ENCODE measurements at regions not wholly inside any gene's neighbourhood (a gene's known extent, or its start where the extent isn't known, plus 50 kb on each side); places are given as distances from the start of the nearest gene placed in this dataset.

- Histone ChIP-seq H3K9me3 (ENCODE audit: control insufficient read depth in 1 of 2, low read length in 2 of 2) (no peaks in the 10 kb centered on the region), H3K4me1 (ENCODE audit: control insufficient read depth in 1 of 2, insufficient read depth in 2 of 2, low read length in 2 of 2) (no peaks in the 10 kb centered on the region), H3K36me3 (ENCODE audit: control insufficient read depth in 1 of 2, insufficient read depth in 2 of 2, low read length in 2 of 2) (no peaks in the 10 kb centered on the region), H3K4me3 (ENCODE audit: low read depth in 1 of 2, low read length in 2 of 2) (no peak overlapping the region), H3K27ac (ENCODE audit: low read length) (no peak overlapping the region), H3K27me3 (ENCODE audit: low read depth, low read length) (no peaks in the 10 kb centered on the region)
Measured at GRCh38 chr6:134866563-134866962, 83.3 kb downstream of the ALDH8A1 start.

- H3K36me3 ChIP-seq (ENCODE audit: control insufficient read depth in 1 of 2, insufficient read depth in 2 of 2, low read length in 2 of 2), result no peaks in the 10 kb centered on the region
- H3K4me3 ChIP-seq (ENCODE audit: low read depth in 1 of 2, low read length in 2 of 2), result no peak overlapping the region
- H3K9me3 ChIP-seq (ENCODE audit: control insufficient read depth in 1 of 2, low read length in 2 of 2), result no peaks in the 10 kb centered on the region
- no peak overlapping the region for H3K27ac ChIP-seq (ENCODE audit: low read length)
- H3K27me3 ChIP-seq (ENCODE audit: low read depth, low read length), result no peaks in the 10 kb centered on the region
- no peaks in the 10 kb centered on the region for H3K4me1 ChIP-seq (ENCODE audit: control insufficient read depth in 1 of 2, insufficient read depth in 2 of 2, low read length in 2 of 2)
Measured at GRCh38 chr6:134864558-134864957, 85.3 kb downstream of the ALDH8A1 start.

- no peaks in the 10 kb centered on the region for H3K4me1 ChIP-seq (ENCODE audit: control insufficient read depth in 1 of 2, insufficient read depth in 2 of 2, low read length in 2 of 2)
- no peak overlapping the region for H3K4me3 ChIP-seq (ENCODE audit: low read depth in 1 of 2, low read length in 2 of 2)
- H3K27ac ChIP-seq (ENCODE audit: low read length), result no peak overlapping the region
- no peaks in the 10 kb centered on the region for H3K27me3 ChIP-seq (ENCODE audit: low read depth, low read length)
- H3K36me3 ChIP-seq (ENCODE audit: control insufficient read depth in 1 of 2, insufficient read depth in 2 of 2, low read length in 2 of 2), result no peaks in the 10 kb centered on the region
- H3K9me3 ChIP-seq (ENCODE audit: control insufficient read depth in 1 of 2, low read length in 2 of 2), result no peaks in the 10 kb centered on the region
Measured at GRCh38 chr6:134863763-134864510, 86.0 kb downstream of the ALDH8A1 start.

GRCh38 chr6:134854366-134854765 lies 95.5 kb downstream of the ALDH8A1 start:
- Histone ChIP-seq H3K27me3 (ENCODE audit: low read depth, low read length) (no peaks in the 10 kb centered on the region), H3K27ac (ENCODE audit: low read length) (no peak overlapping the region), H3K4me3 (ENCODE audit: low read depth in 1 of 2, low read length in 2 of 2) (no peak overlapping the region)

GRCh38 chr6:134853111-134854055 lies 96.5 kb downstream of the ALDH8A1 start:
- no peak overlapping the region for H3K27ac ChIP-seq (ENCODE audit: low read length)
- no peaks in the 10 kb centered on the region for H3K36me3 ChIP-seq (ENCODE audit: control insufficient read depth in 1 of 2, insufficient read depth in 2 of 2, low read length in 2 of 2)
- no peak overlapping the region for H3K4me3 ChIP-seq (ENCODE audit: low read depth in 1 of 2, low read length in 2 of 2)
- H3K4me1 ChIP-seq (ENCODE audit: control insufficient read depth in 1 of 2, insufficient read depth in 2 of 2, low read length in 2 of 2), result no peaks in the 10 kb centered on the region
- no peaks in the 10 kb centered on the region for H3K9me3 ChIP-seq (ENCODE audit: control insufficient read depth in 1 of 2, low read length in 2 of 2)
- no peaks in the 10 kb centered on the region for H3K27me3 ChIP-seq (ENCODE audit: low read depth, low read length)

More at GRCh38 chr6:134854366-134854765, 95.5 kb downstream of the ALDH8A1 start:
- H3K4me1 ChIP-seq (ENCODE audit: control insufficient read depth in 1 of 2, insufficient read depth in 2 of 2, low read length in 2 of 2), result no peaks in the 10 kb centered on the region
- H3K36me3 ChIP-seq (ENCODE audit: control insufficient read depth in 1 of 2, insufficient read depth in 2 of 2, low read length in 2 of 2), result no peaks in the 10 kb centered on the region
- no peaks in the 10 kb centered on the region for H3K9me3 ChIP-seq (ENCODE audit: control insufficient read depth in 1 of 2, low read length in 2 of 2)

GRCh38 chr6:134851548-134851947 lies 98.4 kb downstream of the ALDH8A1 start:
- H3K4me3 ChIP-seq (ENCODE audit: low read depth in 1 of 2, low read length in 2 of 2), result no peak overlapping the region
- no peaks in the 10 kb centered on the region for H3K27me3 ChIP-seq (ENCODE audit: low read depth, low read length)
- H3K9me3 ChIP-seq (ENCODE audit: control insufficient read depth in 1 of 2, low read length in 2 of 2), result no peaks in the 10 kb centered on the region
- H3K4me1 ChIP-seq (ENCODE audit: control insufficient read depth in 1 of 2, insufficient read depth in 2 of 2, low read length in 2 of 2), result no peaks in the 10 kb centered on the region
- H3K27ac ChIP-seq (ENCODE audit: low read length), result no peak overlapping the region
- H3K36me3 ChIP-seq (ENCODE audit: control insufficient read depth in 1 of 2, insufficient read depth in 2 of 2, low read length in 2 of 2), result no peaks in the 10 kb centered on the region

- H3K9me3 ChIP-seq (ENCODE audit: control insufficient read depth in 1 of 2, low read length in 2 of 2), result no peaks in the 10 kb centered on the region
- H3K4me3 ChIP-seq (ENCODE audit: low read depth in 1 of 2, low read length in 2 of 2), result no peak overlapping the region
- H3K27ac ChIP-seq (ENCODE audit: low read length), result no peak overlapping the region
- H3K27me3 ChIP-seq (ENCODE audit: low read depth, low read length), result no peaks in the 10 kb centered on the region
- H3K4me1 ChIP-seq (ENCODE audit: control insufficient read depth in 1 of 2, insufficient read depth in 2 of 2, low read length in 2 of 2), result no peaks in the 10 kb centered on the region
- no peaks in the 10 kb centered on the region for H3K36me3 ChIP-seq (ENCODE audit: control insufficient read depth in 1 of 2, insufficient read depth in 2 of 2, low read length in 2 of 2)
Measured at GRCh38 chr6:134850721-134851305, 99.1 kb downstream of the ALDH8A1 start.

GRCh38 chr6:134849920-134850447 lies 99.9 kb downstream of the ALDH8A1 start:
- Histone ChIP-seq H3K27me3 (ENCODE audit: low read depth, low read length) (no peaks in the 10 kb centered on the region), H3K4me1 (ENCODE audit: control insufficient read depth in 1 of 2, insufficient read depth in 2 of 2, low read length in 2 of 2) (no peaks in the 10 kb centered on the region), H3K9me3 (ENCODE audit: control insufficient read depth in 1 of 2, low read length in 2 of 2) (no peaks in the 10 kb centered on the region), H3K36me3 (ENCODE audit: control insufficient read depth in 1 of 2, insufficient read depth in 2 of 2, low read length in 2 of 2) (no peaks in the 10 kb centered on the region), H3K27ac (ENCODE audit: low read length) (no peak overlapping the region), H3K4me3 (ENCODE audit: low read depth in 1 of 2, low read length in 2 of 2) (no peak overlapping the region)

GRCh38 chr6:134848076-134848475 lies 101.8 kb downstream of the ALDH8A1 start:
- no peaks in the 10 kb centered on the region for H3K27me3 ChIP-seq (ENCODE audit: low read depth, low read length)
- H3K27ac ChIP-seq (ENCODE audit: low read length), result no peak overlapping the region
- no peaks in the 10 kb centered on the region for H3K9me3 ChIP-seq (ENCODE audit: control insufficient read depth in 1 of 2, low read length in 2 of 2)
- no peaks in the 10 kb centered on the region for H3K4me1 ChIP-seq (ENCODE audit: control insufficient read depth in 1 of 2, insufficient read depth in 2 of 2, low read length in 2 of 2)
- H3K4me3 ChIP-seq (ENCODE audit: low read depth in 1 of 2, low read length in 2 of 2), result no peak overlapping the region
- no peaks in the 10 kb centered on the region for H3K36me3 ChIP-seq (ENCODE audit: control insufficient read depth in 1 of 2, insufficient read depth in 2 of 2, low read length in 2 of 2)

GRCh38 chr6:134846865-134847264 lies 103.0 kb downstream of the ALDH8A1 start:
- Histone ChIP-seq H3K27ac (ENCODE audit: low read length) (no peak overlapping the region), H3K4me1 (ENCODE audit: control insufficient read depth in 1 of 2, insufficient read depth in 2 of 2, low read length in 2 of 2) (no peaks in the 10 kb centered on the region), H3K9me3 (ENCODE audit: control insufficient read depth in 1 of 2, low read length in 2 of 2) (no peaks in the 10 kb centered on the region), H3K36me3 (ENCODE audit: control insufficient read depth in 1 of 2, insufficient read depth in 2 of 2, low read length in 2 of 2) (no peaks in the 10 kb centered on the region), H3K27me3 (ENCODE audit: low read depth, low read length) (no peaks in the 10 kb centered on the region), H3K4me3 (ENCODE audit: low read depth in 1 of 2, low read length in 2 of 2) (no peak overlapping the region)

- no peak overlapping the region for H3K4me3 ChIP-seq (ENCODE audit: low read depth in 1 of 2, low read length in 2 of 2)
- H3K9me3 ChIP-seq (ENCODE audit: control insufficient read depth in 1 of 2, low read length in 2 of 2), result no peaks in the 10 kb centered on the region
- H3K27me3 ChIP-seq (ENCODE audit: low read depth, low read length), result no peaks in the 10 kb centered on the region
- no peak overlapping the region for H3K27ac ChIP-seq (ENCODE audit: low read length)
- H3K36me3 ChIP-seq (ENCODE audit: control insufficient read depth in 1 of 2, insufficient read depth in 2 of 2, low read length in 2 of 2), result no peaks in the 10 kb centered on the region
- H3K4me1 ChIP-seq (ENCODE audit: control insufficient read depth in 1 of 2, insufficient read depth in 2 of 2, low read length in 2 of 2), result no peaks in the 10 kb centered on the region
Measured at GRCh38 chr6:134846031-134846430, 103.9 kb downstream of the ALDH8A1 start.
